Tibial nerve (tissue), 3 donors: ENCODE measurements at regions not wholly inside any gene's neighbourhood (a gene's known extent, or its start where the extent isn't known, plus 50 kb on each side); places are given as distances from the start of the nearest gene placed in this dataset.

Experiments
- CTCF ChIP-seq, 5 experiments: fragments of 200-600 bp in 3 of 5; fragments of 450-650 bp in 2 of 5; sonication (generic) in 3 of 5; IDR thresholded peaks; one replicate each; pipeline ENCODE4 v1.5.1; 2016 to 2019; ENCODE audit warnings: antibody characterized with exemption in 5 of 5, mild to moderate bottlenecking in 3 of 5, moderate library complexity in 2 of 5
- POLR2A ChIP-seq, 2 donors: fragments of 450-650 bp; IDR thresholded peaks; one replicate each; pipeline ENCODE4 v1.6.1; 2017; ENCODE audit warnings: antibody characterized with exemption in 2 of 2, mild to moderate bottlenecking in 2 of 2, moderate library complexity in 2 of 2

- no peak for TF ChIP-seq CTCF (IDR thresholded peaks at IDR 0.05)
- TF ChIP-seq POLR2A (IDR thresholded peaks at IDR 0.05), result no peak
Observed at GRCh38 chr4:111360906-111361305, 738.0 kb upstream of the PITX2 start.
